ENCODE measurements at regions not wholly inside any gene's neighbourhood (a gene's known extent, or its start where the extent isn't known, plus 50 kb on each side); places are given as distances from the start of the nearest gene placed in this dataset.
"Not testable (repeated sequence)": the region's sequence is repeated elsewhere in the genome, so short reads cannot be mapped to it uniquely, and the experiment has no call there.

GRCh38 chr3:113377158-113377557 is 64.1 kb downstream of the CFAP44 start:
- no peaks in the 10 kb centered on the region for H3K4me1 ChIP-seq (ENCODE audit: insufficient read depth, low read length, poor library complexity, severe bottlenecking)
- TF ChIP-seq EZH2phosphoT487 (IDR thresholded peaks at IDR 0.05; ENCODE audit: borderline replicate concordance, low read depth, low read length) (no peak), CTCF (conservative IDR thresholded peaks at IDR 0.05; ENCODE audit: low read length) (no peak)
- H3K4me3 ChIP-seq (ENCODE audit: low read depth, low read length, poor library complexity, severe bottlenecking) = no peak overlapping the region
- H3K27ac ChIP-seq (ENCODE audit: low read depth, low read length, poor library complexity, severe bottlenecking) = no peak overlapping the region
- no peaks in the 10 kb centered on the region for H3K36me3 ChIP-seq (ENCODE audit: insufficient read depth, low read length)
- intact Hi-C loops (cut with micrococcal nuclease; ENCODE audit: unreplicated experiment) = no loop called here
- no peaks in the 10 kb centered on the region for H3K79me2 ChIP-seq (ENCODE audit: insufficient read depth, low read depth, low read length)
- no peaks in the 10 kb centered on the region for H4K20me1 ChIP-seq (ENCODE audit: insufficient read depth, low read length)
- no peak overlapping the region for H2AFZ ChIP-seq (ENCODE audit: low read length)
- ChIA-PET POLR2A (no interaction called here), CTCF (ENCODE audit: unreplicated experiment) (no interaction called here)
- H3K9me2 ChIP-seq (ENCODE audit: insufficient read depth, low read length) = no peaks in the 10 kb centered on the region
- no peak overlapping the region for H3K4me2 ChIP-seq (ENCODE audit: low read length)
- BruUV-seq (replicated peaks) = no TSS peak
- DNase-seq (ENCODE audit: low spot score) = no peak
- no peaks in the 10 kb centered on the region for H3K9me3 ChIP-seq (ENCODE audit: low read length)

- POLR2A ChIA-PET = interaction anchor here (0.9 kb wide), 1 partner anchor 9 kb away, joined by 3 read pairs; no protein-coding TSS in a partner anchor
- no peak for DNase-seq (ENCODE audit: low spot score)
- H3K9me3 ChIP-seq (ENCODE audit: low read length) = no peaks in the 10 kb centered on the region
- no peaks in the 10 kb centered on the region for H3K79me2 ChIP-seq (ENCODE audit: insufficient read depth, low read depth, low read length)
- TF ChIP-seq EZH2phosphoT487 (IDR thresholded peaks at IDR 0.05; ENCODE audit: borderline replicate concordance, low read depth, low read length) (no peak), CTCF (conservative IDR thresholded peaks at IDR 0.05; ENCODE audit: low read length) (no peak)
- no TSS peak for BruUV-seq (replicated peaks)
- intact Hi-C loops (cut with micrococcal nuclease; ENCODE audit: unreplicated experiment) = no loop called here
- CTCF ChIA-PET (ENCODE audit: unreplicated experiment) = no interaction called here
- no peak overlapping the region for H3K4me3 ChIP-seq (ENCODE audit: low read depth, low read length, poor library complexity, severe bottlenecking)
- H3K36me3 ChIP-seq (ENCODE audit: insufficient read depth, low read length) = no peaks in the 10 kb centered on the region
- H3K9me2 ChIP-seq (ENCODE audit: insufficient read depth, low read length) = no peaks in the 10 kb centered on the region
- no peaks in the 10 kb centered on the region for H3K4me1 ChIP-seq (ENCODE audit: insufficient read depth, low read length, poor library complexity, severe bottlenecking)
- H3K4me2 ChIP-seq (ENCODE audit: low read length) = no peak overlapping the region
- no peak overlapping the region for H2AFZ ChIP-seq (ENCODE audit: low read length)
- no peaks in the 10 kb centered on the region for H4K20me1 ChIP-seq (ENCODE audit: insufficient read depth, low read length)
- H3K27ac ChIP-seq (ENCODE audit: low read depth, low read length, poor library complexity, severe bottlenecking) = no peak overlapping the region
These were observed 67.2 kb downstream of the CFAP44 start for GRCh38 chr3:113374078-113374477.

- H3K36me3 ChIP-seq (ENCODE audit: insufficient read depth, low read length); H3K4me2 ChIP-seq (ENCODE audit: low read length); intact Hi-C loops (cut with micrococcal nuclease; ENCODE audit: unreplicated experiment); H3K9me3 ChIP-seq (ENCODE audit: low read length); H3K9me2 ChIP-seq (ENCODE audit: insufficient read depth, low read length); H3K4me1 ChIP-seq (ENCODE audit: insufficient read depth, low read length, poor library complexity, severe bottlenecking); H3K4me3 ChIP-seq (ENCODE audit: low read depth, low read length, poor library complexity, severe bottlenecking); H3K27ac ChIP-seq (ENCODE audit: low read depth, low read length, poor library complexity, severe bottlenecking); H2AFZ ChIP-seq (ENCODE audit: low read length); H3K79me2 ChIP-seq (ENCODE audit: insufficient read depth, low read depth, low read length); CTCF ChIA-PET (ENCODE audit: unreplicated experiment); POLR2A ChIA-PET; BruUV-seq (replicated peaks); DNase-seq (ENCODE audit: low spot score); H4K20me1 ChIP-seq (ENCODE audit: insufficient read depth, low read length): not testable (repeated sequence)
These were observed 74.5 kb downstream of the CFAP44 start for GRCh38 chr3:113366800-113367199.

- POLR2A ChIA-PET; H4K20me1 ChIP-seq (ENCODE audit: insufficient read depth, low read length); H3K79me2 ChIP-seq (ENCODE audit: insufficient read depth, low read depth, low read length); H3K27ac ChIP-seq (ENCODE audit: low read depth, low read length, poor library complexity, severe bottlenecking); H3K4me3 ChIP-seq (ENCODE audit: low read depth, low read length, poor library complexity, severe bottlenecking); H3K9me3 ChIP-seq (ENCODE audit: low read length); H3K36me3 ChIP-seq (ENCODE audit: insufficient read depth, low read length); DNase-seq (ENCODE audit: low spot score); H3K9me2 ChIP-seq (ENCODE audit: insufficient read depth, low read length); BruUV-seq (replicated peaks); H3K4me2 ChIP-seq (ENCODE audit: low read length); CTCF ChIA-PET (ENCODE audit: unreplicated experiment); H2AFZ ChIP-seq (ENCODE audit: low read length); H3K4me1 ChIP-seq (ENCODE audit: insufficient read depth, low read length, poor library complexity, severe bottlenecking): not testable (repeated sequence)
- intact Hi-C loops (cut with micrococcal nuclease; ENCODE audit: unreplicated experiment) = loop anchor here (10.0 kb wide), 1 partner anchor 219 kb away; no protein-coding TSS in a partner anchor
These were observed 86.0 kb downstream of the CFAP44 start for GRCh38 chr3:113355340-113355739.

Measured in OCI-LY7 (cell line).